GM06990 (cell line): ENCODE measurements at regions not wholly inside any gene's neighbourhood (a gene's known extent, or its start where the extent isn't known, plus 50 kb on each side); places are given as distances from the start of the nearest gene placed in this dataset.

Experiments used
- DNase-seq: peaks from one replicate; pipeline ENCODE4 v3.0.0-alpha.2; 2011; ENCODE audit not compliant: insufficient read length; ENCODE audit errors: extremely low read depth
- H3K27me3 ChIP-seq: replicated peaks from 2 replicates; pipeline ENCODE4 v1.6.0; 2011; ENCODE audit warnings: low read length; ENCODE audit not compliant: control insufficient read depth, insufficient read depth
- H3K36me3 ChIP-seq: 2 replicates; pipeline ENCODE4 v1.5.1; 2011; ENCODE audit warnings: low read length; ENCODE audit not compliant: control insufficient read depth, insufficient read depth
- H3K4me3 ChIP-seq: replicated peaks from 2 replicates; pipeline ENCODE4 v1.5.1; 2011; ENCODE audit warnings: low read depth, mild to moderate bottlenecking, control low read depth, low read length
- TF ChIP-seq, protein P1 (sequence below): IDR thresholded peaks from 2 replicates; pipeline ENCODE4 v1.5.1; 2011; ENCODE audit warnings: low read length, control low read depth, mild to moderate bottlenecking, inconsistent platforms; ENCODE audit not compliant: insufficient read depth, poor library complexity, severe bottlenecking

DNA sequence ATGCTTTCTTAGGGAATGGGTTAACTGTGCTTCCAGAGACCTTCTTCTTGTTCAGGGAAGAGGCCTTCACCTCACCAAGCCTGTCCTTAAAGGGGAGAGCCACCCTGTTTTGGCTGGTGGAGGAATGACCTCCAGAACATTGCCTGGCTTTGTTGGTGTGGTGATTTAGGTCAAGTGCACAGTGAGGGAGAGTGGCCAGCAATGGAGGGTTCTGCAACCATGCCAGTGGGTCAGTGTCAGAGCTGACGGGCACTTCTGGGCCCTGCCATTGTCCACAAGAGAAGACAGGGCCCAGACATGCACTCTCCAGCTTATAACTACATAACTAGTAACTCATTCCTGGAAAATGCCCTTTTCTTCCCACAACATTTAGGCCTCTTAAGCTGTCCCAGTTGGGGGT, 238.5 kb upstream of the AKR1E2 start:
- no peaks in the 10 kb centered on the region for H3K27me3 ChIP-seq
- no peak overlapping the region for H3K4me3 ChIP-seq
- no peaks in the 10 kb centered on the region for H3K36me3 ChIP-seq
- no peak for DNase-seq
- TF ChIP-seq, protein P1, sequence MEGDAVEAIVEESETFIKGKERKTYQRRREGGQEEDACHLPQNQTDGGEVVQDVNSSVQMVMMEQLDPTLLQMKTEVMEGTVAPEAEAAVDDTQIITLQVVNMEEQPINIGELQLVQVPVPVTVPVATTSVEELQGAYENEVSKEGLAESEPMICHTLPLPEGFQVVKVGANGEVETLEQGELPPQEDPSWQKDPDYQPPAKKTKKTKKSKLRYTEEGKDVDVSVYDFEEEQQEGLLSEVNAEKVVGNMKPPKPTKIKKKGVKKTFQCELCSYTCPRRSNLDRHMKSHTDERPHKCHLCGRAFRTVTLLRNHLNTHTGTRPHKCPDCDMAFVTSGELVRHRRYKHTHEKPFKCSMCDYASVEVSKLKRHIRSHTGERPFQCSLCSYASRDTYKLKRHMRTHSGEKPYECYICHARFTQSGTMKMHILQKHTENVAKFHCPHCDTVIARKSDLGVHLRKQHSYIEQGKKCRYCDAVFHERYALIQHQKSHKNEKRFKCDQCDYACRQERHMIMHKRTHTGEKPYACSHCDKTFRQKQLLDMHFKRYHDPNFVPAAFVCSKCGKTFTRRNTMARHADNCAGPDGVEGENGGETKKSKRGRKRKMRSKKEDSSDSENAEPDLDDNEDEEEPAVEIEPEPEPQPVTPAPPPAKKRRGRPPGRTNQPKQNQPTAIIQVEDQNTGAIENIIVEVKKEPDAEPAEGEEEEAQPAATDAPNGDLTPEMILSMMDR, result no peak

DNA sequence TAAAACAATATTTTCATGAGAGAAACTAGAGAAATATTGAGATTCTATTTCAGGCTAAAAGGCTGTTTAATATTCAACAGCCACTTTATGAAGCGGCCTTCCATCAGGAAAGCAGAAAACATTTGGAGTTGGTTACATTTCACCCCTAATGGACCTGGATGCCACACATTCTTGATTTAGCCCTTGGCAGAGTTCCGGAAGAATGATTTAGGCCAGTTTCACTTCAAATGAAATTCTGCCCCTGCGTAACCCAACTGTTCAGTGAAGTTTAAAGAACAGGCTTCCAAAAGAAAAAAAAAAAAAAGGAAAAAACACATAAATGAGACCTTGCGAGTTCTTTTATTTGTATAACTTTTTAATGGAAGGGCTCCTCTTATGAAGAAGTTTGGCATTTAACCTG, 239.2 kb upstream of the AKR1E2 start:
- Histone ChIP-seq H3K36me3 (no peaks in the 10 kb centered on the region), H3K27me3 (no peaks in the 10 kb centered on the region), H3K4me3 (no peak overlapping the region)
- TF ChIP-seq, protein P1, result no peak
- no peak for DNase-seq

DNA sequence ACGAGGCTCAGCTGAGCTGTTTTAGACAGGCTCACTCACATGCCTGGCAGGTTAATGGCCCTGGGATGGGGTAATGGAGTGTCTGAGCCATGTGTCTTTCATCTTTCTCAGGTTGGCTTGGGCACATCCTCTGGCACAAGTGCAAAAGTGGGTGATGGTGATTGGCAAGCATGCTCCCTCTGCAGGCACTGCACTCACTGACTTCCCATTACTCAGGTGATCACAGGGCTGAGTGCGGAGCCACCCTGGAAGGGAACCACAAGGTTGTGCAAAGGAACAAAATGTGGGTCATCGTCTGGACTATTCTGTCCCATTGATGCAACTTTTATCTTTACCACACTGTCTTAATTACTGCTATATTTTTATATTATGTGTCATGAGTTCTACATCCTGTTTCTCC, 244.1 kb upstream of the AKR1E2 start:
- no peaks in the 10 kb centered on the region for H3K36me3 ChIP-seq
- H3K27me3 ChIP-seq, result no peaks in the 10 kb centered on the region
- DNase-seq, result no peak
- H3K4me3 ChIP-seq, result no peak overlapping the region
- TF ChIP-seq, protein P1, result no peak

DNA sequence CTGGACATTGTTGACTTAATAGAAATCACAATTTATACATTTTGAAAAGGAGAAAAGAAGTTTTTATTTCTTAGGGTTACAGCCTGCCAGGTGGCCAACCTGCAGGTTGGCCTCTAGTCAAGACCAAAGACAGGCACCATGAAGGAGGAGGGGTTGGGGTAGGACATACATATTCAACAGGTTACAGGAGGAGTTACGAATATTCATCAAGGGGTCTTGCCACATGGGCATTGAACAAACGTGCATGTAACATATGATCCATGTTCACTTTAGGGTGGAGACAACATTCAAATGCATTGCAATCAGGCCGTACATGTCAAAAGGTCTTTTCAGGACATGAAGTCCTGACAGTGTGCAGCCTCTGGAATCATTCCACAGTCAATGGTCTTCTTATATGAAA, 246.2 kb upstream of the AKR1E2 start:
- DNase-seq, result no peak
- no peak overlapping the region for H3K4me3 ChIP-seq
- TF ChIP-seq, protein P1, result no peak
- H3K36me3 ChIP-seq, result no peaks in the 10 kb centered on the region
- no peaks in the 10 kb centered on the region for H3K27me3 ChIP-seq

DNA sequence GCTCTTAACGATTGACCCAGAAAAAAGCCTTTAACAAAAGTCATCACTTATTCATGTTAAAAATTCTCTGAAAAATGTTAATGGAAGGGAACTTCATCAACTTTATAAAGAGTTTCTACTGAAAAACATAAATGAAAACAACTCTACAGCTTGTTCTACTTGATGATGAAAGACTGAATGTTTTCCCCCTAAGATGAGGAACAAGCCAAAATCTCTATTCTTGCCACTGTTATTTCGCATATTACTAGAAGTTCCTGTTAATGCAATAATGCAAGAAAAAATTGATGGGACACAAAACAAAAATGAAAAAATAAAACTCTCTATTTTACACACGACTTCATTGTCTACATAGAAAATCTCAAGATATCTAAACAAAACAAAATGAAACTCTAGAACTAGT, 249.8 kb upstream of the AKR1E2 start:
- Histone ChIP-seq H3K27me3 (no peaks in the 10 kb centered on the region), H3K36me3 (no peaks in the 10 kb centered on the region), H3K4me3 (no peak overlapping the region)
- DNase-seq, result no peak
- TF ChIP-seq, protein P1, result no peak

DNA sequence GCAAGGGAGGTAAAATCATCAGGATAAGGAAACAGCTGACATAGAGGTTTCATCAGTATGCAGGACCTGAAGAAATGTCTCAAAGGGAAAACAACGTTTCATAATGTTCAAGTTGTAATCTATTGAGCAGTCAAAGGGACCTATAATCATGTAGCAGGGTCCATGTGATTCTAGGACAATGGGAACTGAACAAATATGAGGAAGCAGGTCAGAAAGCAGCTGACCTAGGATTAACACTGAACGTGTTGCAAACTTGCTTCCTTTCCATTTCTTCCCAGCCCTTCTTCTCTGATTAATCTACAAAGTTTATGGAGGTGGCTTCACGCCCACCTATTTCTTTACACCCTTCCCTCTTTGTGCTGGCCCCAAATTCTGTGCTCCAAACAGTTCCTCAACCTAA, 256.9 kb upstream of the AKR1E2 start:
- Histone ChIP-seq H3K36me3 (no peaks in the 10 kb centered on the region), H3K4me3 (no peak overlapping the region), H3K27me3 (no peaks in the 10 kb centered on the region)
- TF ChIP-seq, protein P1, result no peak
- DNase-seq, result no peak
